Naive thymus-derived CD4-positive, alpha-beta T cell (primary cell): ENCODE measurements at regions not wholly inside any gene's neighbourhood (a gene's known extent, or its start where the extent isn't known, plus 50 kb on each side); places are given as distances from the start of the nearest gene placed in this dataset.

Source experiments
- ATAC-seq: fragments of 150-1000 bp; cut with Tn5 transposase; 2 replicates; pipeline ENCODE4 v1.10.0; 2021; ENCODE audit warnings: mild to moderate bottlenecking, moderate library complexity
- CTCF ChIA-PET: fragments of 350-600 bp; sonication (Branson Sonifier 250); formaldehyde crosslinking; loops from one replicate; lab custom pipeline; 2021; ENCODE audit warnings: antibody characterized with exemption; lab: Charles Lee
- POLR2A ChIA-PET: fragments of 350-600 bp; sonication (Branson Sonifier 250); formaldehyde crosslinking; loops from one replicate; lab custom pipeline; 2021; ENCODE audit warnings: antibody characterized with exemption, inconsistent platforms; lab: Charles Lee
- DNase-seq, 9 donors: peaks; one replicate each; pipeline versions ENCODE4 v3.0.0 to v3.0.0-alpha.2; 2020 to 2022; ENCODE audit warnings: mixed read lengths in 1 of 9
- H3K27ac ChIP-seq: one replicate; pipeline ENCODE4 v1.7.0; 2013; ENCODE audit warnings: mild to moderate bottlenecking, low read depth, low read length, moderate library complexity
- H3K27me3 ChIP-seq, 2 donors: one replicate each; pipeline ENCODE4 v1.7.0; 2013; ENCODE audit warnings: low read length in 2 of 2, mild to moderate bottlenecking in 2 of 2, moderate library complexity in 2 of 2; ENCODE audit not compliant: control insufficient read depth in 2 of 2, insufficient read depth in 2 of 2
- H3K36me3 ChIP-seq, 3 experiments: 1 replicate in 2 of 3; 2 replicates in 1 of 3; pipeline ENCODE4 v1.7.0; 2013; ENCODE audit warnings: low read length in 3 of 3, mild to moderate bottlenecking in 3 of 3, moderate library complexity in 1 of 3; ENCODE audit not compliant: insufficient read depth in 3 of 3, control insufficient read depth in 2 of 3
- H3K4me1 ChIP-seq, 2 donors: one replicate each; pipeline ENCODE4 v1.7.0; 2013; ENCODE audit warnings: low read length in 2 of 2, mild to moderate bottlenecking in 2 of 2, moderate library complexity in 1 of 2; ENCODE audit not compliant: control insufficient read depth in 2 of 2, insufficient read depth in 2 of 2
- H3K4me3 ChIP-seq: 2 replicates; pipeline ENCODE4 v1.7.0; 2013; ENCODE audit warnings: mild to moderate bottlenecking, low read length
- H3K9me3 ChIP-seq, 3 experiments: 1 replicate in 2 of 3; 2 replicates in 1 of 3; pipeline ENCODE4 v1.7.0; 2013; ENCODE audit warnings: low read length in 3 of 3; ENCODE audit not compliant: control insufficient read depth in 2 of 3
- H3K27ac Mint-ChIP-seq, 9 donors: one replicate each; pipeline ENCODE4 v1.8.0; 2020 to 2022; ENCODE audit warnings: mixed read lengths in 9 of 9, mild to moderate bottlenecking in 8 of 9, moderate library complexity in 5 of 9, inconsistent platforms in 2 of 9
- H3K27me3 Mint-ChIP-seq, 5 donors: one replicate each; pipeline ENCODE4 v1.8.0; 2021 to 2022; ENCODE audit warnings: mixed read lengths in 5 of 5, mild to moderate bottlenecking in 1 of 5
- H3K36me3 Mint-ChIP-seq, 5 donors: one replicate each; pipeline ENCODE4 v1.8.0; 2020 to 2022; ENCODE audit warnings: mixed read lengths in 5 of 5, mild to moderate bottlenecking in 3 of 5, inconsistent platforms in 1 of 5
- H3K4me1 Mint-ChIP-seq, 7 donors: one replicate each; pipeline ENCODE4 v1.8.0; 2020 to 2022; ENCODE audit warnings: mixed read lengths in 7 of 7, mild to moderate bottlenecking in 3 of 7, inconsistent platforms in 1 of 7
- H3K4me3 Mint-ChIP-seq, 10 donors: one replicate each; pipeline ENCODE4 v1.8.0; 2020 to 2022; ENCODE audit warnings: mild to moderate bottlenecking in 10 of 10, mixed read lengths in 10 of 10, moderate library complexity in 6 of 10, inconsistent platforms in 2 of 10
- H3K9me3 Mint-ChIP-seq, 11 donors: one replicate each; pipeline ENCODE4 v1.8.0; 2020 to 2022; ENCODE audit warnings: mixed read lengths in 11 of 11, mild to moderate bottlenecking in 4 of 11, inconsistent platforms in 1 of 11, moderate library complexity in 1 of 11
- intact Hi-C, 2 donors: fragments of 100-400 bp; cut with micrococcal nuclease; formaldehyde crosslinking; loops; one replicate each; pipeline ENCODE4 v1.15.1; 2023

GRCh38 chr9:3692606-3693005 is 166.8 kb upstream of the RFX3 start:
- peaks cover 0 to 11% (median 1%) of the 10 kb centered on the region in 5 donors for H3K36me3 Mint-ChIP-seq
- H3K36me3 ChIP-seq: no peaks in the 10 kb centered on the region
- intact Hi-C loops: no loop called here
- no peak for ATAC-seq
- ChIA-PET POLR2A (no interaction called here), CTCF (no interaction called here)
- H3K4me3 Mint-ChIP-seq: no peak overlapping the region
- DNase-seq: no peak
- H3K9me3 ChIP-seq: no peaks in the 10 kb centered on the region
- H3K27ac Mint-ChIP-seq: no peak overlapping the region
- no peaks in the 10 kb centered on the region for H3K4me1 ChIP-seq
- no peak overlapping the region for H3K27ac ChIP-seq
- H3K27me3 ChIP-seq: no peaks in the 10 kb centered on the region
- peaks cover 0 to 16% (median 3%) of the 10 kb centered on the region in 11 donors for H3K9me3 Mint-ChIP-seq
- H3K4me3 ChIP-seq: no peak overlapping the region
- peaks cover 2 to 12% (median 5%) of the 10 kb centered on the region in 5 donors for H3K27me3 Mint-ChIP-seq
- no peaks in the 10 kb centered on the region for H3K4me1 Mint-ChIP-seq

GRCh38 chr9:3689555-3689954 is 163.8 kb upstream of the RFX3 start:
- CTCF ChIA-PET: no interaction called here
- peaks cover 0 to 5% (median 3%) of the 10 kb centered on the region in 5 donors for H3K27me3 Mint-ChIP-seq
- H3K9me3 ChIP-seq: no peaks in the 10 kb centered on the region
- no peak for ATAC-seq
- no peak for DNase-seq
- no peaks in the 10 kb centered on the region for H3K4me1 Mint-ChIP-seq
- H3K36me3 ChIP-seq: no peaks in the 10 kb centered on the region
- H3K27ac Mint-ChIP-seq: no peak overlapping the region
- H3K36me3 Mint-ChIP-seq: peaks cover 0 to 11% (median 3%) of the 10 kb centered on the region in 5 donors
- intact Hi-C loops: no loop called here
- no peak overlapping the region for H3K4me3 ChIP-seq
- H3K27me3 ChIP-seq: no peaks in the 10 kb centered on the region
- POLR2A ChIA-PET: no interaction called here
- H3K4me1 ChIP-seq: no peaks in the 10 kb centered on the region
- no peak overlapping the region for H3K4me3 Mint-ChIP-seq
- no peak overlapping the region for H3K27ac ChIP-seq
- peaks cover 0 to 16% (median 3%) of the 10 kb centered on the region in 11 donors for H3K9me3 Mint-ChIP-seq

GRCh38 chr9:3687145-3687544 is 161.3 kb upstream of the RFX3 start:
- no peaks in the 10 kb centered on the region for H3K36me3 ChIP-seq
- Mint-ChIP-seq H3K9me3 (peaks cover 0 to 9% (median 0%) of the 10 kb centered on the region in 11 donors), H3K27ac (no peak overlapping the region), H3K4me1 (no peaks in the 10 kb centered on the region), H3K4me3 (no peak overlapping the region), H3K27me3 (peaks cover 0 to 4% (median 0%) of the 10 kb centered on the region in 5 donors), H3K36me3 (peaks cover 0 to 8% (median 0%) of the 10 kb centered on the region in 5 donors)
- ATAC-seq: no peak
- no peak overlapping the region for H3K4me3 ChIP-seq
- no peaks in the 10 kb centered on the region for H3K27me3 ChIP-seq
- H3K9me3 ChIP-seq: no peaks in the 10 kb centered on the region
- CTCF ChIA-PET: no interaction called here
- POLR2A ChIA-PET: no interaction called here
- no peaks in the 10 kb centered on the region for H3K4me1 ChIP-seq
- intact Hi-C loops: no loop called here
- DNase-seq: no peak
- H3K27ac ChIP-seq: no peak overlapping the region

- Mint-ChIP-seq H3K27ac (no peak overlapping the region), H3K36me3 (peaks cover 0 to 4% (median 0%) of the 10 kb centered on the region in 5 donors), H3K4me3 (no peak overlapping the region), H3K4me1 (no peaks in the 10 kb centered on the region), H3K27me3 (no peaks in the 10 kb centered on the region), H3K9me3 (peaks cover 0 to 7% (median 0%) of the 10 kb centered on the region in 11 donors)
- intact Hi-C loops: no loop called here
- ChIA-PET POLR2A (no interaction called here), CTCF (no interaction called here)
- ATAC-seq (no peak), DNase-seq (no peak)
- Histone ChIP-seq H3K4me3 (no peak overlapping the region), H3K9me3 (no peaks in the 10 kb centered on the region), H3K27ac (no peak overlapping the region), H3K36me3 (no peaks in the 10 kb centered on the region), H3K4me1 (no peaks in the 10 kb centered on the region), H3K27me3 (no peaks in the 10 kb centered on the region)
These were observed 156.4 kb upstream of the RFX3 start for GRCh38 chr9:3682186-3682585.

- Histone ChIP-seq H3K9me3 (no peaks in the 10 kb centered on the region), H3K4me1 (no peaks in the 10 kb centered on the region), H3K4me3 (no peak overlapping the region), H3K36me3 (no peaks in the 10 kb centered on the region), H3K27me3 (no peaks in the 10 kb centered on the region), H3K27ac (no peak overlapping the region)
- Mint-ChIP-seq H3K4me3 (no peak overlapping the region), H3K4me1 (no peaks in the 10 kb centered on the region), H3K27me3 (no peaks in the 10 kb centered on the region), H3K27ac (no peak overlapping the region), H3K36me3 (peaks cover 0 to 18% (median 4%) of the 10 kb centered on the region in 5 donors), H3K9me3 (no peaks in the 10 kb centered on the region)
- ATAC-seq (no peak), DNase-seq (no peak)
- CTCF ChIA-PET: no interaction called here
- POLR2A ChIA-PET: no interaction called here
- intact Hi-C loops: no loop called here
These were observed 151.7 kb upstream of the RFX3 start for GRCh38 chr9:3677541-3677940.

- H3K9me3 ChIP-seq: no peaks in the 10 kb centered on the region
- ATAC-seq (no peak), DNase-seq (no peak)
- Mint-ChIP-seq H3K27me3 (no peaks in the 10 kb centered on the region), H3K36me3 (peaks cover 0 to 18% (median 4%) of the 10 kb centered on the region in 5 donors), H3K27ac (no peak overlapping the region), H3K9me3 (no peaks in the 10 kb centered on the region), H3K4me3 (no peak overlapping the region), H3K4me1 (no peaks in the 10 kb centered on the region)
- no peak overlapping the region for H3K27ac ChIP-seq
- ChIA-PET CTCF (no interaction called here), POLR2A (no interaction called here)
- no peak overlapping the region for H3K4me3 ChIP-seq
- intact Hi-C loops: no loop called here
- H3K4me1 ChIP-seq: no peaks in the 10 kb centered on the region
- H3K36me3 ChIP-seq: no peaks in the 10 kb centered on the region
- no peaks in the 10 kb centered on the region for H3K27me3 ChIP-seq
These were observed 151.0 kb upstream of the RFX3 start for GRCh38 chr9:3676766-3677165.

GRCh38 chr9:3675946-3676345 is 150.1 kb upstream of the RFX3 start:
- peak overlapping the region in 1 of 9 donors; percentile 41 for H3K27ac Mint-ChIP-seq
- Histone ChIP-seq H3K27me3 (no peaks in the 10 kb centered on the region), H3K4me3 (no peak overlapping the region), H3K36me3 (no peaks in the 10 kb centered on the region), H3K27ac (no peak overlapping the region), H3K9me3 (no peaks in the 10 kb centered on the region), H3K4me1 (no peaks in the 10 kb centered on the region)
- H3K36me3 Mint-ChIP-seq: peaks cover 0 to 21% (median 4%) of the 10 kb centered on the region in 5 donors
- intact Hi-C loops: no loop called here
- no peak for DNase-seq
- no peaks in the 10 kb centered on the region for H3K4me1 Mint-ChIP-seq
- H3K27me3 Mint-ChIP-seq: no peaks in the 10 kb centered on the region
- ChIA-PET POLR2A (no interaction called here), CTCF (no interaction called here)
- no peak for ATAC-seq
- H3K9me3 Mint-ChIP-seq: no peaks in the 10 kb centered on the region
- H3K4me3 Mint-ChIP-seq: no peak overlapping the region
